Testis (tissue), 2 donors: ENCODE measurements at regions not wholly inside any gene's neighbourhood (a gene's known extent, or its start where the extent isn't known, plus 50 kb on each side); places are given as distances from the start of the nearest gene placed in this dataset.

Experiments
- DNase-seq: peaks from one replicate; pipeline ENCODE4 v3.0.0-alpha.2; 2019
- H3K27ac ChIP-seq, 2 donors: fragments of 200-600 bp; sonication (generic); one replicate each; pipeline ENCODE4 v1.5.1; 2019
- H3K27me3 ChIP-seq: fragments of 200-600 bp; sonication (generic); one replicate; pipeline ENCODE4 v1.5.1; 2019
- H3K36me3 ChIP-seq: fragments of 200-600 bp; sonication (generic); one replicate; pipeline ENCODE4 v1.5.1; 2017; ENCODE audit warnings: low read depth; ENCODE audit errors: missing control alignments
- H3K4me1 ChIP-seq: fragments of 200-600 bp; sonication (generic); one replicate; pipeline ENCODE4 v1.5.1; 2019
- H3K4me3 ChIP-seq, 2 donors: fragments of 200-600 bp; sonication (generic); one replicate each; pipeline ENCODE4 v1.5.1; 2017 to 2019
- H3K9me3 ChIP-seq: fragments of 200-600 bp; sonication (generic); one replicate; pipeline ENCODE4 v1.5.1; 2017
- CTCF ChIP-seq, 3 experiments: fragments of 450-650 bp in 2 of 3; fragments of 200-600 bp in 1 of 3; sonication (generic) in 1 of 3; IDR thresholded peaks; one replicate each; pipeline ENCODE4 v1.5.1; 2016 to 2019; ENCODE audit warnings: antibody characterized with exemption in 3 of 3, mild to moderate bottlenecking in 2 of 3, moderate library complexity in 1 of 3
- POLR2A ChIP-seq: fragments of 450-650 bp; IDR thresholded peaks from one replicate; pipeline ENCODE4 v1.6.1; 2017; ENCODE audit warnings: antibody characterized with exemption, mild to moderate bottlenecking, moderate library complexity
- WGBS, 2 donors: methylation state at CpG; one replicate each; pipeline ENCODE4 v1.1.5; 2018; 5-methylcytosine and 5-hydroxymethylcytosine counted together
- intact Hi-C: fragments of 100-400 bp; cut with DNase I; formaldehyde crosslinking; loops from one replicate; pipeline ENCODE4 v1.15.1; 2023; ENCODE audit warnings: low total_unique reads

DNA sequence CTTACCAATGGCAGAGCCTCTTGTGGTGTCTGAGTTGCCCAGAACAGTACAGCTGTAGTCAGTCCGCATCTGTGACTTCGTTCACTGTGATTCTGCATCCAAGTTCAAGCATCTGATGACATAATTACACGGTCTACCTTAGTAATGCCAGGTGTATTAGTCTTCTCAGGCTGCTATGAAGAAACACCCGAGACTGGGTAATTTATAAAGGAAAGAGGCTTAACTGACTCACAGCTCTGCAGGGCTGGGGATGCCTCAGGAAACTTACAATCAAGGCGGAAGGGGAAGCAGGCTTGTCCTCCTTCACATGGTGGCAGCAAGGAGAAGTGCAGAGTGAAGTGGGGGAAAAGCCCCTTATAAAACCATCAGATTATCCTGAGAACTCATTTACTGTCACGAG lies 163.9 kb upstream of the SULF2 start:
- no peaks in the 10 kb centered on the region for H3K36me3 ChIP-seq
- intact Hi-C loops, result no loop called here
- H3K9me3 ChIP-seq, result no peaks in the 10 kb centered on the region

DNA sequence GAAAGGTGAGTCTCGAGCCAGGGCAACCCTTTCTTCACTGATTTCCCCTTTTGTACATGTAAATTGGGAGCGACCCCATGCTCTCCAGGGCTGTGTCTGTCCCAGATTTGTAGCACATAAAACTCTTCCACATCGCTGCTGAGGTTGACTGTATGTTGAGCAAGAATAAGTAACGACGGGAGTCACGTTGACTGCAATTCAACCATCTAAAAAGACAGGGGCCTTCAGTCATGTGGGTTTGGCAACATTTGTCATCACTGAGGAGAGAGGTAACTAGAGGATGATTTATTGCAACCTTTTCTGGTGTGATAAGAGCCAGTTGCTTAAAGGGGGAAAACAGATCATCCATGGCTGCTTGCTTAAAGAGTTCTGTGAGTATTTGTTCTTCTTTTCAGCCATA lies 159.4 kb upstream of the SULF2 start:
- intact Hi-C loops, result no loop called here
- no peak for DNase-seq
- H3K27ac ChIP-seq, result no peak overlapping the region
- 85 to 89% methylated on average over 6 of the region's 6 CpGs for WGBS, 2 donors
- H3K4me3 ChIP-seq, result no peak overlapping the region
- H3K27me3 ChIP-seq, result no peaks in the 10 kb centered on the region
- H3K9me3 ChIP-seq, result no peaks in the 10 kb centered on the region
- TF ChIP-seq POLR2A (no peak), CTCF (IDR thresholded peaks at IDR 0.05) (no peak)
- no peaks in the 10 kb centered on the region for H3K36me3 ChIP-seq
- no peaks in the 10 kb centered on the region for H3K4me1 ChIP-seq

More for the DNA sequence above, 163.9 kb upstream of the SULF2 start:
- TF ChIP-seq CTCF (IDR thresholded peaks at IDR 0.05), result no peak
- TF ChIP-seq POLR2A, result no peak
- Histone ChIP-seq H3K27me3 (no peaks in the 10 kb centered on the region), H3K4me3 (no peak overlapping the region), H3K4me1 (peaks cover 4% of the 10 kb centered on the region), H3K27ac (no peak overlapping the region)
- 89 to 100% methylated on average over 6 of the region's 6 CpGs for WGBS, 2 donors
- DNase-seq, result no peak

DNA sequence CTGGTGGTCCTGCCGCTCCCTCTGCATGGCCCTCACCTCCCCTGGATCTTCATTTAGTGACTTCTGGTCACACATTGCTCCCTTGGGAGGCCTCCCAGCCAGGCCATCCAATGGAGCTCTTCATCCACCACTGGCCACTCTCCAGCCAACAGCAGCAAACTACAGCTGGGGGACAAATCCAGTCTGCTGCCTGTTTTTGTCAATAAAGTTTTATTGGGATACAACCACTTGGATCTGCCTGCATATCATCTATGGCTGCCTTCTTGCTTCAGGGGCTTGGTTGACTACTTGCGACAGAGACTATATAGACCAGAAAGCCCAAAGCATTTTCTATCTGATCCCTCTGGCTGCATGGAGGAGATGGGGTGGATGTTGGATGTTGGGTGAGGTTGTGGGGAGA lies 156.6 kb upstream of the SULF2 start:
- Histone ChIP-seq H3K9me3 (no peaks in the 10 kb centered on the region), H3K36me3 (no peaks in the 10 kb centered on the region), H3K4me3 (no peak overlapping the region), H3K27me3 (no peaks in the 10 kb centered on the region), H3K4me1 (no peaks in the 10 kb centered on the region), H3K27ac (no peak overlapping the region)
- no peak for DNase-seq
- TF ChIP-seq CTCF (IDR thresholded peaks at IDR 0.05), result no peak
- no peak for TF ChIP-seq POLR2A
- intact Hi-C loops, result no loop called here
- 92 to 96% methylated on average over 2 of the region's 2 CpGs for WGBS, 2 donors

DNA sequence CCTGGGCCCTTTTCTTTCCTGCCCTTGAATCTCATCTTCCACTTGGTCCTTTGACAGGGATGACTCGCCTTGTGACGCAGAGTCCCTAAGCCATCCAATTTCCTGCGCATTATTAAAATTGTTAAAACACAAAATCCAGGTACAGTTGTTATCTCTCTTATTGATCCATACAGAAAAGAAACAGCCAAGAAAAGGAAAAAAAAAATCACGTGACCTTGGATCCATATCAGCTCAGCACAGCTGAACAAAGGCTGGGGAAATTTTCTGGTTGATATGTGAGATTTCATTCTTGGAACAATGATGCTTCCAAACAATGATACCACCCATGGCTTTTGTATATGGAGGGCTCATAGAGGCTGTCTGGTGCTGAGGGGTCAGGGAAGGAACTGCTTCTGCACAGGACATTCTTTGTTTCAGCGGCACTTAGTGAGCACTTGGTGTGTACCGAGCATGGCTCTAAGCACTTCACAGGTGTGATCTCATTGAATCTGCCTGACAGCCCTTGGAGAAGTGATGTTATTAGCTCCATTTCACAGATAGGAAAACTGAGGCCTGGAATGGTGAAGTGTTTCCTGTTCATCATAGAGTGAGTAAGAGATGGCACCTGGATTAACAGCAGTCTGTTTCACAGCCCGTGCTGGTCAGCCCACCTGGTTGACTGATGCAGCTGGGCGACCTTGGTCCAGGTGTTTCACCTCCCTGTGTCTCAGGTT lies 155.0 kb upstream of the SULF2 start:
- no peak overlapping the region for H3K27ac ChIP-seq

More for the DNA sequence above, 155.0 kb upstream of the SULF2 start:
- H3K4me1 ChIP-seq, result no peaks in the 10 kb centered on the region
- intact Hi-C loops, result no loop called here
- no peak for DNase-seq
- WGBS, 2 donors, result 93% methylated on average over 8 of the region's 8 CpGs
- no peak overlapping the region for H3K4me3 ChIP-seq
- H3K27me3 ChIP-seq, result no peaks in the 10 kb centered on the region
- no peaks in the 10 kb centered on the region for H3K36me3 ChIP-seq
- TF ChIP-seq POLR2A (no peak), CTCF (IDR thresholded peaks at IDR 0.05) (no peak)
- no peaks in the 10 kb centered on the region for H3K9me3 ChIP-seq
